GM12891 (cell line): ENCODE measurements at regions not wholly inside any gene's neighbourhood (a gene's known extent, or its start where the extent isn't known, plus 50 kb on each side); places are given as distances from the start of the nearest gene placed in this dataset.

ENCODE experiments used
- PAX5 ChIP-seq: IDR thresholded peaks from 2 replicates; pipeline ENCODE4 v1.6.1; 2011; ENCODE audit warnings: low read length, moderate library complexity, mild to moderate bottlenecking; ENCODE audit not compliant: insufficient read depth, severe bottlenecking
- POLR2A ChIP-seq: IDR thresholded peaks from 2 replicates; pipeline ENCODE4 v1.6.1; 2011; ENCODE audit warnings: low read depth, low read length, control low read depth
- POLR2AphosphoS5 ChIP-seq: IDR thresholded peaks from 2 replicates; pipeline ENCODE4 v1.6.1; 2011; ENCODE audit warnings: low read depth, low read length, control low read depth
- POU2F2 ChIP-seq: IDR thresholded peaks from 2 replicates; pipeline ENCODE4 v1.6.1; 2011; ENCODE audit warnings: low read depth, mild to moderate bottlenecking, control low read depth, low read length, moderate library complexity
- SPI1 ChIP-seq: IDR thresholded peaks from 2 replicates; pipeline ENCODE4 v1.6.1; 2011; ENCODE audit warnings: low read depth, low read length, control low read depth
- TAF1 ChIP-seq: IDR thresholded peaks from 2 replicates; pipeline ENCODE4 v1.6.1; 2011; ENCODE audit warnings: low read depth, low read length, control low read depth

- TF ChIP-seq POLR2A: no peak
- no peak for TF ChIP-seq SPI1
- no peak for TF ChIP-seq POLR2AphosphoS5
- no peak for TF ChIP-seq TAF1
- no peak for TF ChIP-seq POU2F2
- no peak for TF ChIP-seq PAX5
These were observed 1017.9 kb downstream of the ADGRL2 start for GRCh38 chr1:82818586-82818985.
